GM12874 (cell line): ENCODE measurements at regions not wholly inside any gene's neighbourhood (a gene's known extent, or its start where the extent isn't known, plus 50 kb on each side); places are given as distances from the start of the nearest gene placed in this dataset.

Source experiments
- CTCF ChIP-seq: IDR thresholded peaks from 2 replicates; pipeline ENCODE4 v1.5.1; 2011; ENCODE audit warnings: low read depth, mild to moderate bottlenecking, control low read depth, low read length, moderate library complexity; ENCODE audit not compliant: insufficient read depth

GRCh38 chr16:26898200-26898599, 168.5 kb upstream of the C16orf82 start:
- no peak for TF ChIP-seq CTCF

- no peak for TF ChIP-seq CTCF
Observed at GRCh38 chr16:26901196-26901861, 165.4 kb upstream of the C16orf82 start.

- no peak for TF ChIP-seq CTCF
Observed at GRCh38 chr16:26901983-26902382, 164.7 kb upstream of the C16orf82 start.

- TF ChIP-seq CTCF: no peak
Observed at GRCh38 chr16:26905336-26905735, 161.4 kb upstream of the C16orf82 start.

GRCh38 chr16:26909623-26910022, 157.1 kb upstream of the C16orf82 start:
- TF ChIP-seq CTCF: no peak

GRCh38 chr16:26911436-26911835, 155.3 kb upstream of the C16orf82 start:
- no peak for TF ChIP-seq CTCF

GRCh38 chr16:26913851-26914250, 152.9 kb upstream of the C16orf82 start:
- TF ChIP-seq CTCF: no peak
